GM19351 (cell line): ENCODE measurements at regions not wholly inside any gene's neighbourhood (a gene's known extent, or its start where the extent isn't known, plus 50 kb on each side); places are given as distances from the start of the nearest gene placed in this dataset.

ENCODE experiments used
- ATAC-seq: cut with Tn5 transposase; IDR thresholded peaks from one replicate; pipeline ENCODE4 v1.9.1; 2021; ENCODE audit warnings: mild to moderate bottlenecking, moderate library complexity; ENCODE audit not compliant: unreplicated experiment

DNA sequence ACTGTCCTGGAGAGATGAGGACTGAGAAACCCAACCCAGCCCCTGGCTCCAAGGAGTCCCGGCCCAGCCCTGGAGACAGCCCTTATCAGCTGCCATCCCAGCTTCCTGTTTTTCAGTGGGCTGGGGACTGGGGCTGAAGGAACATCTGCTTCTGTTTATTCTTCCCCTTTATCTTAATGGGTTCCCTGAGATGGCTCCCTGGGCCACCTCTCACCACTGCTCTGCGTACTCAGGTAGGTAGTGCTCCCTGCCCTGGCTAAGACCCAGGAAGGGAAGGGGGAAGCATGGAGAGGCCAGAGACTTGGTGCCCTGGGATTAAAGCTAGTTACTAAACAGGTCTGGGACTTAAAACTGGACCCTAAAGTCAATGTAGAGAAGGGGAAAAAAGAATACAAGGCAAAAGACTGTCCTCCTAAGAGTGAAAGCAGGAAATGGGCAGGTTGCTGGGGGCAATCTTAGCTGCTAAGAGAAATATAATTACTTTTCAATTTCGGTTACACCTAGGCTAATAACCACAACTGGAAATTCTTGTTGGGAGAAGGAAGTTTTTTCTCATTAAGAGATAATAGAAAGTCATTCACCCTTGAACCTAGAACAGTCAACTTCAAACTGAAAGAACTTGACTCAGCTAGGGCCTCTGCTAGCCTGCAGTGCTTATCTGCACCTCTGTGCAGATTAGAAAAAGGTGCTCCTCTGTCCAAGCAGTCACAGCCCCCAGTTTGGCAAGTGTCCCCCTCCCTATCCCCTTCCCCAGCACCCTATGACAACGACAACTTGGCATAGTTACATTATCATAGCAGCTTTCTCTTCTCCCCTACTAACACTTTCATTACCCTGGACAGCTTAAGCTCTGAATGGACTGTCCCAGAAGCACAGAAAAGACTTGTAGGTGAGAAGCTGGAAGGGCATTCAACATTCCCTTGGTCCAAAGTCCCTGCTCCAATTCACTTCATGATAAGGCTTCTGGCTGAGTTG, 65.6 kb upstream of the KDM7A start:
- peak; percentile 65 for ATAC-seq

DNA sequence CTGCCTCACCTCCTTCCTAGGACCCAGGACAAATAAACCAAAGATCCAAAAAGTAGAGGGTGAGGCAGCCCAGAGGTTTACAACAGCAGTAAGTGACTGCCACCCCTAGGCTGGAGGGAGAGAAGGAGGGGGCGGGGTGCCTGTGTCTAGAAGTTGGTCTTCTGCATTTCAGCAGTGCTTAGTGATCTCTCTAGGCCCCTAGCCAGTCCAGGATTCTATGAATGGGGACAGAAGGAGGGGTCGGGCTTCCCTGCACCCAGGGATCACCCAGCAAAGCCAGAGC, 62.8 kb upstream of the KDM7A start:
- ATAC-seq: no peak

DNA sequence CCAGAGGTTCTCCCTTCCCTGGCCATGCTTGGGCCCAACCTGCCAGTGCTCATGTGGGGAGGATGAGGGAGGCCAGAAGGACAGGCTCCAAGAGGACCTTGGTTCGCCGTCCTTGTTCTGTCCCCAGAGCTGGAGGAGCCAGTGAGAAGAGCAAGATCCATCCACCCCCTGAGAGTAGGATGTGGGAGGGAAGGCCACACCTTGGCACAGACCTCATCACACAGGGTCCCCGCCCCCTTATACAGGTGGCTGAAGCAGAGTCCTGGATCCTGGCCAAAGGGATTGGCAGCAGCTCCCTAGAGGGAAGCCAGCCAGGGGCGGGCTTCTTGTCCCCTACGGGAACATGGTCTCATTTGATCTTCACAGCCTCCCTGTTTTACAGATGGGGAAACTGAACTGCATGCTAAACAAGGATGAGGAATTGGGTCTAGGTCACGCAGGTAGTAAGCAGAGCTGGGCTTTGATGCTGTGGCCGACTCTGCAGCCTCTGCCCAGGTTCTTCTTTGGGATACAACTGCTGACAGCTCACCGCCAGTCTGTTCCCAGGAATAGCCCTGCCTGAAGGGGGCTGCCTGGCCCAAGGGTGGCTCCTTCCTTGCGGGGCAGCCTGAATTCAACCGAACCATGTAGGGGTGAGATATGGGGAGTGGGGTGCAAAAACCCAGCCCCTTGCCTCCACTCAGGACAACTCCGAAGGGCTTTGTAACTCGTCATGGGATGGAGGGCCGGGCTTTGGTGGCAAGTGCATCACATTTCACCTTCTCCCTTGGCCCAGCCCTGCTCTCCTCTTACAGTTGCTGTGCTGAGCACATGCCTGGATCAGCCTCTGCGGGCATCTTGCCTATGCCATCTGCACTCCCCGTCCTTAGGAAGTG, 62.2 kb upstream of the KDM7A start:
- no peak for ATAC-seq

DNA sequence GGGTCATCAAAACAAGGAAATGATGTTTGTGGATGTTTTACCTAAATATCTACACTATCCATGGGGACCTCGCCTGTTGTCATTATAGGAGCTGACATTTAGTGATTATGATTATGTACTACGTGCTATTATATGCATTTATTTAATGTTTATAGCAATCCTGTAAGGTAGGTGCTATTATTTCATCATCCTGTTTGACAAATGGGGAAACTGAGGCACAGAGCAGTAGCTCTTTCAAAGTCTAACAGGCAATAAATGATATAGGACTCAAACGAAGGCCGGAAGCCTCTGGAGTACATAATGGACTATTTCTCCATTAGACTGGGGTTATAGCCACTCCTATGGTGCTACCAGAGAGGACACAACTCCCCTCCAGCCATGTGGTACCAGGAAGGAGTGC, 60.6 kb upstream of the KDM7A start:
- ATAC-seq: no peak

DNA sequence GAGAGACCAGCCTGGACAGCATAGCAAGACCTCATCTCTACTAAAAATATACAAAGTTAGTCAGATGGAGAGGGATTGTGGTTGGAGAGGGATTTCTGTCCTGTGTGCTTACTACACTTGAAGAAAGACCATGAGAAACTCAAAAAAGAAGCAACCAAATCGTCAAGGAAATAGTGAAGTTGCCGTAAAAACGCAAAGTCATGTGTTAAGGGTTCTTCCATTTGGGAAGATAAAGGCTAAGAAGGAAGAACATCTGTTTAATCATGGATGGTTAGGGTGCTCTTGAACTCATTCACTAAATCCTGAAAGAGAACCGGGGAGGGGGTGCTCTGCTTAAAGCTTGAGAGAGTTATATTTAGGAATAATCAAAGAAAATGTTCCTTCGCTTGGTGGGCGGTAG, 59.8 kb upstream of the KDM7A start:
- ATAC-seq: no peak

DNA sequence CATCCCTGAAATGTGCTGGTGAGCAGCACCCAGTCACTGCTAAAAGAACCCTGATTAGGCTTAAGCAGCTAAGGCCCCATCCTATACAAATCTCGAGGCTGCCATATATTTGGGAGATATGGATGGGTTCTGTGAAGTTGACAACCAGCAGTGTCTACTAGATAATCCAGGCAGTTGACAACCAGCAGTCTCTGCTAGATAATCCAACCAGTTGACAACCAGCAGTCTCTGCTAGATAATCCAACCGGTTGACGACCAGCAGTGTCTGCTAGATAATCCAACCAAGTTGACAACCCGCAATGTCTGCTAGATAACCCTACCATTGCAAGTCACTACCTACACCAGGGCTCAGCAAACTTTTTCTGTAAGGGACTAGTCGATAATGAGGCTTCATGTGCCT, 58.3 kb upstream of the KDM7A start:
- ATAC-seq: no peak

DNA sequence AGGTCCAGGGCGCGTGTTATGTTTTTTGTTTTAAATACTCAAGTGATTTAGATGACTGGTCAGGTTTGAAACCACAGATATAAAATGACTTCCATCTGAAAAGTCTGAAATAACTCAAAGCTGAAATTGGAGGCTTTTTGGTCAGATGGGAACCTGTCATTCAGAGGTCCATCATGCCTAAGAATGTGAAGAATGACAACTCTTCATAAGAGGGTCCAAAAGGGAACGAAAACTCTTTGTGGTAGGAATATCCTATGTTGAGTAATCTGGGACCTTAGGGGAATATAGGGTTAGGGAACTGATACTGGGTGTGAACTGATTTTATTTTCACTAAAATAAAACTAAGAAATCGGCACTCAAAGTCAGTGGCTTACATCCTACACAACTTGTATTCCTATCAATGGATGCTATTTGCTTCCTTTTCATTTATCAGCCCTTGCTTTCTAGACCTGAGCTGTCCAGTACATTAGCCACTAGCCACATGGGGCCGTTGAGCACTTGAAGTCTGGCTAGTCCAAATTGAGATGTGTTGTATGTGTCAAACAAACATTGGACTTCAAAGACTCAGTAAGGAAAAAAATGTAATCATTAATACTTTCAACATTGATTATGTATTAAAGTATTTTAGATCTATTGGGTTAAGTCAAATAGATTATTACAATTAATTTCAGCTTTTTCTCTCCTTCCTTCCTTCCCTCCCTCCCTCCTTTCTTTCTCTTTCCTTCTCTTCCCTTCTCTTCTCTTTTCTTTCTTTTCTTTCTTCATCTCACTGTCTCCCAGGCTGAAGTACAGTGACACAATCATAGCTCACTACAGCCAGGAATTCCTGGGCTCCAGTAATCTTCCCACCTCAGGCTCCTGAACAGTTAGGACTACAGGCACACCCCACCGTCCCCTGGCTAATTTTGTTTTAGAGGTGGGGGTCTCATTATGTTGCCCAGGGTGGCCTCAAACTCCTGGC, 56.5 kb upstream of the KDM7A start:
- ATAC-seq: peak; percentile 34

DNA sequence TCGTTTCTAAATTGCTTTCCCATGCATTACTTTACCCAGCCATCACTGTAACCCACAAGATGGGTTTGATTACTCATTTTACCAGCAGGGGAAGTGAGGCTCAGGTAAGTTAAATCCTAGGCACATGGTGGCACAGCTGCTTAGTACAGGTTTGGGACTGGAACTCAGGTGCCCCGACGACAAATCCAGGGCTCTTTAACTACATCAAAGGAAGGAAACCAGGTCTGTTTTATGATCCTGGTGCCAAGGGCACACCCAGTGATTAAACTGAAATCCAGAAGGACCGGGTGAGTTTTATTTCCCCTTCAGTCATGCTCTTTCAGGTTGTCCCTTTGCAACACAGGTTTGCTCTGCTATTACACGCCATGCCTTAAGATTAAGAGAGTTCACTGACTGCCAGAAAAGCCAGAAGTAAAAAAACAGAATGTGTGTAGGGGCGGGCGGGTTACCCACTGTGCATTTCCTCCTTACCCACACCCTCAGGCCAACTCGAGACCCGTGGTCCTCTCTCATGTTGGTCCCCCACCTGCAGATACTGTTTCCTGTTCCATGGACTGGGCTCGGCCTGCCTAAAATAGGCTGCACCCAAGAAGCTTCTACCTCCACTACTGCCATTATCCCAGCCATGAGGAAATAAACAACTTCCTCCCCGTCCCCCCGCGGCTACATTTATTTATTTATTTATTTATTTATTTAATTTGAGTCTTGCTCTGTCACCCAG, 55.1 kb upstream of the KDM7A start:
- ATAC-seq: no peak

DNA sequence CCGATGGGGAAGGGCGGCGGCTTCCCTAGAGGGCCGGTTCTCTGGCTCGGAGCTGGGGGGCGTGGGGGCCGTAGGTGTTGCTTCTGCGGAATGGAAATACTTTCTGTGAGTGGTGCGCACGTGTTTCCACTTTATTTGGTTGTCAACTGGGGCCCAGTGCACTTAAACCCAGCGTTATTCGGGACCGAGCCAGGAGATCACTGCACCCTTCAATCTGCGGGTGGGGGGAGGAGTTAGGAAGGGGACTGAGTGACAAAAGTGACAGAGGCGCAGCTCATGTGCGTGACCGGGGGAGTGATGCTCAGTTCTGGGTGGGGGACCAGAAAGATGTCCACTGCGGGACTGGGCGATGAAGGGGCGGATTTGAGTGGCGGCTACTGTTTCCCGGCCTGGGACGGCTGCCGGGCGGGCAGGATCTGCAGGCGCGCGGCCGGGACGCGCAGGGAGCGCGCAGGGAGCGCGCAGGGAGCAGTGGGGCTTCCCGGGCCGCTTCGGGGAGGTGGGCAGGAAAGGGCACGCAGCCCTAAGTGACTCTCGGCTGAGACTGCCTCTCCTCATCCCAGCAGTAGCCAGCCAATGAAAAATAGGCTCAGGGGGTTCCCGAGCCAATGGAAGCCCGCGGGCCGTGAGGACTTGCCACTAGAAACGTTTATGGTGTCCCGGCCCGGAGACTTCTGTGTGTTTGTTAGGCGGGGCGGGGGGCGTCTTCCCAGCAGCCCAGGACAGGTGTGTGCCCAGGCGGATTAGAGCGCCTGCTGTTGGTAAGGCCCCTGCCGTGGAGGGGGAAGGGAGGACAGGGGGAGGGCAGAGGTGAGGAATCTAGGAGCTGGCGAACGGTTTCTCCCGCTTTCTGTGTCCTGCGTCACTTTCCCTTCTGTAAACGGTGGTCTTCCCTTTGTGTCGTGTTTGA, 54.3 kb upstream of the KDM7A start:
- no peak for ATAC-seq

DNA sequence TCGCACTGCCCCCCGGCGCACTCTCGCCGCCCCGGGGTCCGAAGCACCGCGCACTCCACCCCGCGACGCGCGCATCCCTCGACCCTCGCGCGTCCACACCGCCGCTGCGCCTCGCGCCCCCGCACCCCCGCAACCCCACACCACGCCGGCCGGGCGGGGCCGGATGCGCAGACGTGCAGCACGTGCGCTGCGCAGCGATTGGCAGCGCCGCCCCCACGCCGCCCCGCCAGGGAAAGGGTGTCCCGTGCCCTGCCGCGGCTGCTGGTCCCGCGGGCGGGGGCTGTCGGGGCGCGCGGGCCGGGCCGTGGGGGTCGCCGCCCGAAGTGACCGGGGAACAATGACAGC, 53.7 kb upstream of the KDM7A start:
- peak; percentile 35 for ATAC-seq

DNA sequence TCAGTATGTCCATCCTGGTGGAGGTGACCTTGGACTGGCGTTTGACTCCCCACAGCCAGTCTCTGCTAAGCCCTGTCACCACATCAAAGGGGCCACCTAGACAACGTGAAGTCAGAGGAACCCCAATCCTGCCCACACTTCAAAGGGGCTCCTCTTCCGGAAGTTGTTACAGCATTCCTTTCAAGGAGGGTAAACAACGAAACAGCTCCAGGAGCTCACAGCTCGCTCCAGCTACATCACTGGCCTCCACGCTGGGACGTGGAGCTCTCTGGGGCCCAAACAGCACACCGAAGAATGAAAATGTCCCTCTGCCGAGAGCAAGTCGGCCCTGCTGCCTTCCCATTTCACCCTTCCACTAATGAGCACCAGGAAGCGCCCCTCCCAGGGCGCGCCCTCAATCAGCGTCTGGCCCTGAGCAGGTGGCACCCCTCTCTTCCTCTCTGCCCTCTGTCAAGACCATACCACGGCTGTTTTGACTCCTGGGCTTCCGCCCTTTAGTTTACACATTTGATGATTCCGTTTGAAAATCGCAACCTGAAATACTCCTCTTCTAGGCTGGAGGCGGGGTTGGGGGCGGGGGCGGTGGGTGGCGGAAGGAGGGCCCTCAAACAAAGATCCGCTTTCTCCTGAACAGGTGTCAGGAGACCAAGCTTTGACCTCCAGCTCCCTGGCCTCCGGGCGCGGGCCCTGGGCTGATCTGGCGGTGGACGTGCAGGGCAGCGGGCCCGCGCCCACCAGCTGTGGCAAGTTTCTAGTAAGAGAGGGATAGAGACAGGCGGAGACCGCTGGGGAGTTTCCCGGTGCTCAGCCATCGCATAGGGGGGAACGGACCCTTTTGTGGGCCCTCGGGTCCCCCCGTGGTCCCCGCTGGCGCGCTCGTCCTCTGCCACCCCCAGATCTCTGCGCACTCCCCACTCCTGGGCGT, 53.1 kb upstream of the KDM7A start:
- peak; percentile 29 for ATAC-seq

DNA sequence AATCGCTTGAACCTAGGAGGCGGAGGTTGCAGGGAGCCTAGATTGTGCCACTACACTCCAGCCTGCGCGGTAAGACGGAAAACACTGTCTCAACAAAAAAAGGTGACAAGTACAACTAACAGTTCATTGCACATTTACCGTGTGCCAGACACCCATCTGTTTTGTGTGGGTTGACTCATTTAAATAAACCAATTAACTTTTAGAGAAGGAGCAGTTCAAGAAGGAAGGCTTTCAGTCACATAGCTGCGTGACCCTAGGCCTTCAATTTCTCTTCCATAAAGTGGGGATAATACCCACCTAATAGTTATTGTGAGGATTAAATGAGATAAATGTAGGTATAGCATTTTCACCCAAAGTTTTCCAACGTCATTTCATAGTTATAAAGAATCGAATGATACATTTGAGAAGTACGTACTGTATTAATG, 52.3 kb upstream of the KDM7A start:
- no peak for ATAC-seq
